Parathyroid adenoma (tissue), 2 donors: ENCODE measurements at regions not wholly inside any gene's neighbourhood (a gene's known extent, or its start where the extent isn't known, plus 50 kb on each side); places are given as distances from the start of the nearest gene placed in this dataset.

Experiments
- H2AFZ ChIP-seq: fragments of 300-600 bp; sonication (generic); one replicate; pipeline ENCODE4 v1.7.0; 2017; ENCODE audit warnings: antibody characterized with exemption, mild to moderate bottlenecking
- H3K27ac ChIP-seq: fragments of 300-600 bp; sonication (generic); one replicate; pipeline ENCODE4 v1.7.0; 2017
- H3K27me3 ChIP-seq: fragments of 300-600 bp; sonication (generic); one replicate; pipeline ENCODE4 v1.7.0; 2017; ENCODE audit warnings: low read length; ENCODE audit not compliant: control insufficient read depth, insufficient read depth
- H3K36me3 ChIP-seq: fragments of 300-600 bp; sonication (generic); one replicate; pipeline ENCODE4 v1.7.0; 2017; ENCODE audit warnings: low read length; ENCODE audit not compliant: control insufficient read depth, insufficient read depth
- H3K4me1 ChIP-seq: fragments of 300-600 bp; sonication (generic); one replicate; pipeline ENCODE4 v1.7.0; 2017; ENCODE audit warnings: control low read depth
- H3K4me2 ChIP-seq: fragments of 300-600 bp; sonication (generic); one replicate; pipeline ENCODE4 v1.7.0; 2017; ENCODE audit warnings: low read length
- H3K4me3 ChIP-seq: fragments of 300-600 bp; sonication (generic); one replicate; pipeline ENCODE4 v1.7.0; 2017; ENCODE audit warnings: low read depth, low read length
- H3K79me2 ChIP-seq: fragments of 300-600 bp; sonication (generic); one replicate; pipeline ENCODE4 v1.7.0; 2017; ENCODE audit warnings: control low read depth
- H3K9ac ChIP-seq: fragments of 300-600 bp; sonication (generic); one replicate; pipeline ENCODE4 v1.7.0; 2017; ENCODE audit warnings: mild to moderate bottlenecking
- H3K9me3 ChIP-seq: fragments of 300-600 bp; sonication (generic); one replicate; pipeline ENCODE4 v1.7.0; 2017; ENCODE audit warnings: low read length; ENCODE audit not compliant: control insufficient read depth
- TF ChIP-seq, protein P1 (sequence below): fragments of 300-600 bp; sonication (generic); IDR thresholded peaks from one replicate; pipeline ENCODE4 v1.7.0; 2017; ENCODE audit warnings: antibody characterized with exemption, mild to moderate bottlenecking
- donor health status: primary hyperparathyroidism.

DNA sequence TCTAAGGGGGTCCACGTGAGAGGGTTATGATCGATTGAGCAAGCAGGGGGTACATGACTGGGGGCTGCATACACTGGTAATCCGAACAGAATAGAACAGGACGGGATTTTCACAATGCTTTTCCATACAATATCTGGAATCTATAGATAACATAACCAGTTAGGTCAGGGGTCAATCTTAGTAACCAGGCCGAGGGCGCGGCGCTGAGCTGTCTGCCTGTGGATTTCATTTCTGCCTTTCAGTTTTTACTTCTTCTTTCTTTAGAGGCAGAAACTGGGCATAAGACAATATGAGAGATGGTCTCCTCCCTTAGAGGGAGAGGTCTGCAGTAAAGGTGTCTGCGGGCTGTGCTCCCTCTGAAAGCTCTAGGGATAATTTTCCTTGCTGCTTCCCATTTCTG is 261.3 kb downstream of the XXYLT1 start:
- Histone ChIP-seq H3K79me2 (no peaks in the 10 kb centered on the region), H3K27ac (no peak overlapping the region), H2AFZ (no peak overlapping the region), H3K36me3 (no peaks in the 10 kb centered on the region), H3K4me1 (no peaks in the 10 kb centered on the region), H3K9me3 (no peaks in the 10 kb centered on the region), H3K4me3 (no peak overlapping the region), H3K9ac (no peak overlapping the region), H3K27me3 (no peaks in the 10 kb centered on the region), H3K4me2 (no peak overlapping the region)
- TF ChIP-seq, protein P1, sequence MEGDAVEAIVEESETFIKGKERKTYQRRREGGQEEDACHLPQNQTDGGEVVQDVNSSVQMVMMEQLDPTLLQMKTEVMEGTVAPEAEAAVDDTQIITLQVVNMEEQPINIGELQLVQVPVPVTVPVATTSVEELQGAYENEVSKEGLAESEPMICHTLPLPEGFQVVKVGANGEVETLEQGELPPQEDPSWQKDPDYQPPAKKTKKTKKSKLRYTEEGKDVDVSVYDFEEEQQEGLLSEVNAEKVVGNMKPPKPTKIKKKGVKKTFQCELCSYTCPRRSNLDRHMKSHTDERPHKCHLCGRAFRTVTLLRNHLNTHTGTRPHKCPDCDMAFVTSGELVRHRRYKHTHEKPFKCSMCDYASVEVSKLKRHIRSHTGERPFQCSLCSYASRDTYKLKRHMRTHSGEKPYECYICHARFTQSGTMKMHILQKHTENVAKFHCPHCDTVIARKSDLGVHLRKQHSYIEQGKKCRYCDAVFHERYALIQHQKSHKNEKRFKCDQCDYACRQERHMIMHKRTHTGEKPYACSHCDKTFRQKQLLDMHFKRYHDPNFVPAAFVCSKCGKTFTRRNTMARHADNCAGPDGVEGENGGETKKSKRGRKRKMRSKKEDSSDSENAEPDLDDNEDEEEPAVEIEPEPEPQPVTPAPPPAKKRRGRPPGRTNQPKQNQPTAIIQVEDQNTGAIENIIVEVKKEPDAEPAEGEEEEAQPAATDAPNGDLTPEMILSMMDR, result no peak

DNA sequence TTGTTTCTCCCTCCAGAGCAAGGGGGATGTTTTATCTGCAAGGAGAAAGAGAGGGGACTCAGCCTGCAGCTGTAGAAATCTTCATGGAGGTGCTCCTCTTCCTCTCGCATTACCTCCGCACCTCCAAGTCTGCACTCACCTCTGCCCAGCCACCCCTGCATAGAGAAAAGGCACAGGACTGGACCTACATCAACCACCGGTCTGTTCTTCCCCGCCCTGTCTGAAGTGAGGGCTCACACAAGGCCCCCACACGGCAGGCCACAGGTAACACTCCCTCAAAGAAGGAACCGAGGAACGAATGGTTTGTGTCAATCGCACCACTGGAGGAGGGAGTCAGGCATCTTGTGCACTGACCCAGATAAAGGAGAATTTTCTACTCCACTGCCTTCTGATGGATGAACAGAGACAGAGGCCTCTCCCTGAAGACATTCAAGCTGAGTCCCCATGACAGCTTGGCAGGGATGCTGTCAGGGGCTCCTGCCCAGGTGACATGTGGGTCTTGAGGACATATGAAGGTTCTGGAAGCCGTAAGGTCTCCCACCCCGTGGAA is 260.3 kb downstream of the XXYLT1 start:
- H3K4me1 ChIP-seq, result no peaks in the 10 kb centered on the region
- H3K4me2 ChIP-seq, result no peak overlapping the region
- H3K4me3 ChIP-seq, result no peak overlapping the region
- no peak overlapping the region for H2AFZ ChIP-seq
- TF ChIP-seq, protein P1, result no peak
- no peaks in the 10 kb centered on the region for H3K27me3 ChIP-seq
- H3K27ac ChIP-seq, result no peak overlapping the region
- no peaks in the 10 kb centered on the region for H3K79me2 ChIP-seq
- H3K9me3 ChIP-seq, result no peaks in the 10 kb centered on the region
- no peak overlapping the region for H3K9ac ChIP-seq
- no peaks in the 10 kb centered on the region for H3K36me3 ChIP-seq

DNA sequence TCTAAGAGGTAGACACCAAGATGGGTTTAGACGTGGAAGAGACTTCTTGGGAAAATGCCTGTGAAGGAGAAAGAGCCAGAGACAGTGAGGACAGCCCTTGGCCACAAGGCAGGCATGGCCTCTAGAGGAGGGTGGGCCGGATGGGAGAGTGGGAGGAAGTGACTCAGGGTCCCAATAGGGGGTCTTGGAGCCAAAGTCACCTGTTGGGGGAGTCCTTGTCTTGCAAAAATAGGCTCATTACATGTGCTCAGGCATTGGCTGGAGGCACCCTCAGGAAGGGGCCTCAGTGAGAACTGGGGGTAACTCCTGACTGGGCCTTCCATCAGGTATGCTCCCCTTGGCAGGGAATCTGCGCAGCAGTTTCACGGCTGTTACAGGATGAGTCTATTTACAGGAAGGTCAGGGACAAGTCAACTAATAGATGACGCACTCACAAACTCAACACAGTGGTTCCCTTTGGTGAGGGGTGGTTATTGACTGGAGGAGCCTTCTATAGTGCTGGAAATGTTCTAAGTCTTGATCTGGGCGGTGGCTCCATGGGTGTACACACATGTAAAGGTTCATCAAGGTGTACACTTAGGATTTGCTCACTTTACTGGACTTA is 259.6 kb downstream of the XXYLT1 start:
- Histone ChIP-seq H3K27ac (no peak overlapping the region), H3K27me3 (no peaks in the 10 kb centered on the region), H3K9ac (no peak overlapping the region), H3K36me3 (no peaks in the 10 kb centered on the region), H3K79me2 (no peaks in the 10 kb centered on the region), H2AFZ (no peak overlapping the region), H3K4me1 (no peaks in the 10 kb centered on the region), H3K4me2 (no peak overlapping the region), H3K9me3 (no peaks in the 10 kb centered on the region), H3K4me3 (no peak overlapping the region)
- TF ChIP-seq, protein P1, result no peak

DNA sequence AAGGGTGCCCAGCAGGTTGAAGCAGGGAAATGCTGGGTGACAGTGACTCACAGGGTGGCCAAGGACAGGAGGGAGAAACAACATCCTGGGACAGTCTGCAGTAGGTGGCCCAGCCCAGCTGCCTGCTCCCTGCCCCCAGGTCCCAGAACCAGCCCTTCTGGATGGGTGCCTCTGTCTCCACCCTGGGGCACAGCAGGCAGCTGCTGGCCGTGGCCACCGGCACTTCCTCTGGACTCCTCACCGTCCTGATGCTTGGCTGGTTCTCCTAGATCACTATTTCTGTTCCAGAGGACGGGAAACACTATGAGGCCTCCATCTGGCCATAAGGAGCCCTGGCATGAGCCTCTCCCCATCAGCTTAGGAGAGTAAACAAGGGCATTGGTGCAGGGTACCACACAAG is 258.9 kb downstream of the XXYLT1 start:
- Histone ChIP-seq H3K4me2 (no peak overlapping the region), H3K4me1 (no peaks in the 10 kb centered on the region), H3K4me3 (no peak overlapping the region), H3K9me3 (no peaks in the 10 kb centered on the region), H3K27me3 (no peaks in the 10 kb centered on the region), H3K27ac (no peak overlapping the region), H3K79me2 (no peaks in the 10 kb centered on the region), H2AFZ (no peak overlapping the region), H3K9ac (no peak overlapping the region), H3K36me3 (no peaks in the 10 kb centered on the region)
- TF ChIP-seq, protein P1, result no peak

DNA sequence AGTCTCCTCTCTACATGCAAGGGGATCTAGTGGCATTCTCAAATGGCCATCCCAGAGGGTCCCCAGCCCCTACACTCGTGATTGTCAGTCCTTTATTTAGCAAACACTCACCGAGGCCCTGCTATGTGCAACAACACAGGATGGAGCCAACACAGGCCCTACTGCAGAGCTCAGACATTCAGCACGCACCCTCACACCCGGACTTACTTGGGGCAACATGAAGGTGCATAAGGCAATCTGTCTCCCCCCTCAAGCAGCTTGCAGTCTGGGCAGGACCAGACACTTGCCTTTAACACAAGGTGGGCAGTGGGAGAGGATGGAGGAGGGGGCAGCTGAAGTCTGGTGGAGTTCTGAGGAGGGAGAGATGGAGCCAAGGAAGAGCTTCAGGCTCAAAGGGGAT is 258.4 kb downstream of the XXYLT1 start:
- H3K4me1 ChIP-seq, result no peaks in the 10 kb centered on the region
- H3K4me2 ChIP-seq, result no peak overlapping the region
- H3K27ac ChIP-seq, result no peak overlapping the region
- H3K9ac ChIP-seq, result no peak overlapping the region
- TF ChIP-seq, protein P1, result no peak
- H2AFZ ChIP-seq, result no peak overlapping the region
- H3K36me3 ChIP-seq, result no peaks in the 10 kb centered on the region
- no peaks in the 10 kb centered on the region for H3K79me2 ChIP-seq
- H3K27me3 ChIP-seq, result no peaks in the 10 kb centered on the region
- H3K9me3 ChIP-seq, result no peaks in the 10 kb centered on the region
- H3K4me3 ChIP-seq, result no peak overlapping the region
